Ovary (tissue), 7 donors: ENCODE measurements at regions not wholly inside any gene's neighbourhood (a gene's known extent, or its start where the extent isn't known, plus 50 kb on each side); places are given as distances from the start of the nearest gene placed in this dataset.

Experiments
- DNase-seq, 5 donors: peaks; one replicate each; pipeline ENCODE4 v3.0.0-alpha.2; 2019 to 2020
- H3K27ac ChIP-seq, 2 donors: fragments of 200-600 bp; one replicate each; pipeline versions ENCODE4 v1.5.1 to v1.8.0; 2019 to 2022
- H3K27me3 ChIP-seq: fragments of 200-600 bp; one replicate; pipeline ENCODE4 v1.8.0; 2022
- H3K36me3 ChIP-seq: fragments of 200-600 bp; sonication (generic); one replicate; pipeline ENCODE4 v1.5.1; 2019
- H3K4me1 ChIP-seq: one replicate; pipeline ENCODE4 v1.8.1; 2013; ENCODE audit warnings: mild to moderate bottlenecking, moderate library complexity; ENCODE audit not compliant: insufficient read depth
- H3K4me3 ChIP-seq: fragments of 200-600 bp; sonication (generic); one replicate; pipeline ENCODE4 v1.5.1; 2017
- H3K9me3 ChIP-seq, 2 donors: fragments of 200-600 bp in 1 of 2; sonication (generic) in 1 of 2; one replicate each; pipeline versions ENCODE4 v1.5.1 to v1.8.1; 2013 to 2019; ENCODE audit warnings: mild to moderate bottlenecking in 1 of 2, moderate library complexity in 1 of 2
- CTCF ChIP-seq, 3 donors: fragments of 450-650 bp in 2 of 3; fragments of 200-600 bp in 1 of 3; IDR thresholded peaks; one replicate each; pipeline versions ENCODE4 v1.5.1 to v1.8.0; 2016 to 2022; ENCODE audit warnings: antibody characterized with exemption in 3 of 3, mild to moderate bottlenecking in 1 of 3
- EP300 ChIP-seq: sonication (generic); formaldehyde crosslinking; IDR thresholded peaks from one replicate; pipeline ENCODE4 v1.6.1; 2017; ENCODE audit warnings: antibody characterized with exemption
- POLR2A ChIP-seq: fragments of 450-650 bp; IDR thresholded peaks from one replicate; pipeline ENCODE4 v1.6.1; 2017; ENCODE audit warnings: antibody characterized with exemption, mild to moderate bottlenecking, moderate library complexity
- WGBS, 3 donors: extraction: QIAGEN DNeasy Blood & Tissue Kit in 1 of 3; methylation state at CpG; one replicate each; pipeline versions ENCODE4 v1.1.5 to v1.1.7; 2013 to 2017; 5-methylcytosine and 5-hydroxymethylcytosine counted together
- intact Hi-C, 4 donors: fragments of 100-400 bp; cut with DNase I; formaldehyde crosslinking; loops; one replicate each; pipeline versions ENCODE4 v1.11.0 to v1.15.1; 2022 to 2023
- donor health status: DM: no; HTN: no; CAD: no; lungs with moderate emphysema.
- donor health status: DM: no; HTN: no; CAD: no.
- donor health status: Bipolar disorder and iron deficiency.
- donor health status: DM: no; HTN: no; CAD: no.
- donor health status: DM: yes; HTN: yes; CAD: no.

GRCh38 chr9:126198854-126199253 lies 127.8 kb upstream of the MVB12B start:
- no peaks in the 10 kb centered on the region for H3K4me1 ChIP-seq
- no peak overlapping the region for H3K27ac ChIP-seq
- TF ChIP-seq EP300 (no peak), POLR2A (no peak), CTCF (IDR thresholded peaks at IDR 0.05) (no peak)
- H3K9me3 ChIP-seq: no peaks in the 10 kb centered on the region
- H3K36me3 ChIP-seq: no peaks in the 10 kb centered on the region
- no peaks in the 10 kb centered on the region for H3K27me3 ChIP-seq
- no peak for DNase-seq
- WGBS, 3 donors: 67 to 73% (median 70%) methylated on average over 4 of the region's 4 CpGs
- H3K4me3 ChIP-seq: no peak overlapping the region
- intact Hi-C loops: no loop called here

GRCh38 chr9:126203313-126203712 lies 123.3 kb upstream of the MVB12B start:
- intact Hi-C loops: no loop called here
- TF ChIP-seq POLR2A: no peak
- no peak for TF ChIP-seq EP300
- Histone ChIP-seq H3K4me3 (no peak overlapping the region), H3K27me3 (no peaks in the 10 kb centered on the region), H3K36me3 (no peaks in the 10 kb centered on the region), H3K9me3 (no peaks in the 10 kb centered on the region), H3K4me1 (no peaks in the 10 kb centered on the region), H3K27ac (no peak overlapping the region)
- 92 to 97% (median 94%) methylated on average over 5 of the region's 5 CpGs for WGBS, 3 donors
- DNase-seq: no peak

GRCh38 chr9:126204197-126204596 lies 122.4 kb upstream of the MVB12B start:
- TF ChIP-seq CTCF (IDR thresholded peaks at IDR 0.05): no peak
- no peak for TF ChIP-seq POLR2A
- no peak for TF ChIP-seq EP300

GRCh38 chr9:126204708-126205225 lies 121.9 kb upstream of the MVB12B start:
- intact Hi-C loops: no loop called here

More at GRCh38 chr9:126204197-126204596, 122.4 kb upstream of the MVB12B start:
- H3K36me3 ChIP-seq: no peaks in the 10 kb centered on the region
- no peaks in the 10 kb centered on the region for H3K9me3 ChIP-seq
- 94 to 95% (median 94%) methylated on average over 5 of the region's 5 CpGs for WGBS, 3 donors
- intact Hi-C loops: no loop called here
- H3K4me1 ChIP-seq: no peaks in the 10 kb centered on the region
- no peaks in the 10 kb centered on the region for H3K27me3 ChIP-seq
- H3K4me3 ChIP-seq: no peak overlapping the region
- DNase-seq: no peak
- H3K27ac ChIP-seq: no peak overlapping the region

More at GRCh38 chr9:126204708-126205225, 121.9 kb upstream of the MVB12B start:
- Histone ChIP-seq H3K27me3 (no peaks in the 10 kb centered on the region), H3K27ac (no peak overlapping the region), H3K4me3 (no peak overlapping the region), H3K9me3 (no peaks in the 10 kb centered on the region), H3K36me3 (no peaks in the 10 kb centered on the region), H3K4me1 (no peaks in the 10 kb centered on the region)
- 95 to 98% (median 96%) methylated on average over 2 of the region's 2 CpGs for WGBS, 3 donors
- TF ChIP-seq CTCF (IDR thresholded peaks at IDR 0.05) (no peak), EP300 (no peak), POLR2A (no peak)
- no peak for DNase-seq
